Rectal smooth muscle tissue (tissue), 1 donor: ENCODE measurements at regions not wholly inside any gene's neighbourhood (a gene's known extent, or its start where the extent isn't known, plus 50 kb on each side); places are given as distances from the start of the nearest gene placed in this dataset.

ENCODE experiments used
- H3K27ac ChIP-seq: one replicate; pipeline ENCODE4 v1.7.0; 2013; ENCODE audit warnings: low read depth, low read length, inconsistent platforms
- H3K27me3 ChIP-seq: one replicate; pipeline ENCODE4 v1.7.0; 2013; ENCODE audit warnings: low read length; ENCODE audit not compliant: control insufficient read depth, insufficient read depth
- H3K36me3 ChIP-seq: one replicate; pipeline ENCODE4 v1.7.0; 2013; ENCODE audit warnings: low read length; ENCODE audit not compliant: control insufficient read depth, insufficient read depth
- H3K4me1 ChIP-seq: one replicate; pipeline ENCODE4 v1.7.0; 2013; ENCODE audit warnings: low read length; ENCODE audit not compliant: control insufficient read depth, insufficient read depth
- H3K4me3 ChIP-seq: one replicate; pipeline ENCODE4 v1.7.0; 2013; ENCODE audit warnings: low read length
- H3K9ac ChIP-seq: one replicate; pipeline ENCODE4 v1.7.0; 2013; ENCODE audit warnings: low read length

GRCh38 chr5:61965069-61965468, 340.9 kb upstream of the KIF2A start:
- Histone ChIP-seq H3K36me3 (no peaks in the 10 kb centered on the region), H3K4me3 (no peak overlapping the region), H3K9ac (no peak overlapping the region), H3K4me1 (no peaks in the 10 kb centered on the region), H3K27me3 (no peaks in the 10 kb centered on the region), H3K27ac (no peak overlapping the region)

GRCh38 chr5:61965490-61965889, 340.5 kb upstream of the KIF2A start:
- H3K27ac ChIP-seq: no peak overlapping the region
- H3K4me3 ChIP-seq: no peak overlapping the region
- no peak overlapping the region for H3K9ac ChIP-seq
- no peaks in the 10 kb centered on the region for H3K27me3 ChIP-seq
- no peaks in the 10 kb centered on the region for H3K4me1 ChIP-seq
- no peaks in the 10 kb centered on the region for H3K36me3 ChIP-seq

GRCh38 chr5:61966296-61966955, 339.6 kb upstream of the KIF2A start:
- Histone ChIP-seq H3K9ac (no peak overlapping the region), H3K27me3 (no peaks in the 10 kb centered on the region), H3K4me1 (no peaks in the 10 kb centered on the region), H3K27ac (no peak overlapping the region), H3K36me3 (no peaks in the 10 kb centered on the region), H3K4me3 (no peak overlapping the region)

- Histone ChIP-seq H3K4me1 (no peaks in the 10 kb centered on the region), H3K9ac (no peak overlapping the region), H3K27me3 (no peaks in the 10 kb centered on the region), H3K4me3 (no peak overlapping the region), H3K27ac (no peak overlapping the region), H3K36me3 (no peaks in the 10 kb centered on the region)
Observed at GRCh38 chr5:61966997-61967396, 339.0 kb upstream of the KIF2A start.

- no peak overlapping the region for H3K27ac ChIP-seq
- no peaks in the 10 kb centered on the region for H3K36me3 ChIP-seq
- no peak overlapping the region for H3K9ac ChIP-seq
- no peaks in the 10 kb centered on the region for H3K27me3 ChIP-seq
- H3K4me3 ChIP-seq: no peak overlapping the region
- H3K4me1 ChIP-seq: no peaks in the 10 kb centered on the region
Observed at GRCh38 chr5:61967681-61968080, 338.3 kb upstream of the KIF2A start.

- H3K4me1 ChIP-seq: no peaks in the 10 kb centered on the region
Observed at GRCh38 chr5:61969347-61969746, 336.7 kb upstream of the KIF2A start.

GRCh38 chr5:61969755-61970154, 336.3 kb upstream of the KIF2A start:
- H3K27ac ChIP-seq: no peak overlapping the region
- H3K4me3 ChIP-seq: no peak overlapping the region
- no peaks in the 10 kb centered on the region for H3K36me3 ChIP-seq
- no peaks in the 10 kb centered on the region for H3K27me3 ChIP-seq
- no peaks in the 10 kb centered on the region for H3K4me1 ChIP-seq
- no peak overlapping the region for H3K9ac ChIP-seq

More at GRCh38 chr5:61969347-61969746, 336.7 kb upstream of the KIF2A start:
- Histone ChIP-seq H3K27ac (no peak overlapping the region), H3K27me3 (no peaks in the 10 kb centered on the region), H3K4me3 (no peak overlapping the region), H3K36me3 (no peaks in the 10 kb centered on the region), H3K9ac (no peak overlapping the region)

GRCh38 chr5:61970218-61970617, 335.8 kb upstream of the KIF2A start:
- Histone ChIP-seq H3K9ac (no peak overlapping the region), H3K4me1 (no peaks in the 10 kb centered on the region), H3K4me3 (no peak overlapping the region), H3K36me3 (no peaks in the 10 kb centered on the region), H3K27ac (no peak overlapping the region), H3K27me3 (no peaks in the 10 kb centered on the region)

- no peaks in the 10 kb centered on the region for H3K27me3 ChIP-seq
- no peak overlapping the region for H3K9ac ChIP-seq
- H3K4me1 ChIP-seq: no peaks in the 10 kb centered on the region
- H3K36me3 ChIP-seq: no peaks in the 10 kb centered on the region
- H3K27ac ChIP-seq: no peak overlapping the region
- H3K4me3 ChIP-seq: no peak overlapping the region
Observed at GRCh38 chr5:61974680-61975079, 331.3 kb upstream of the KIF2A start.

- Histone ChIP-seq H3K9ac (no peak overlapping the region), H3K36me3 (no peaks in the 10 kb centered on the region)
Observed at GRCh38 chr5:61981886-61982285, 324.1 kb upstream of the KIF2A start.

GRCh38 chr5:61991430-61991829, 314.6 kb upstream of the KIF2A start:
- Histone ChIP-seq H3K4me3 (no peak overlapping the region), H3K27ac (no peak overlapping the region), H3K27me3 (no peaks in the 10 kb centered on the region), H3K36me3 (no peaks in the 10 kb centered on the region), H3K9ac (no peak overlapping the region), H3K4me1 (no peaks in the 10 kb centered on the region)

More at GRCh38 chr5:61981886-61982285, 324.1 kb upstream of the KIF2A start:
- H3K4me1 ChIP-seq: no peaks in the 10 kb centered on the region
- H3K27me3 ChIP-seq: no peaks in the 10 kb centered on the region
- H3K27ac ChIP-seq: no peak overlapping the region
- H3K4me3 ChIP-seq: no peak overlapping the region

GRCh38 chr5:61991866-61992265, 314.1 kb upstream of the KIF2A start:
- H3K4me1 ChIP-seq: no peaks in the 10 kb centered on the region
- H3K36me3 ChIP-seq: no peaks in the 10 kb centered on the region
- no peak overlapping the region for H3K4me3 ChIP-seq
- H3K27ac ChIP-seq: no peak overlapping the region
- no peak overlapping the region for H3K9ac ChIP-seq
- H3K27me3 ChIP-seq: no peaks in the 10 kb centered on the region

- Histone ChIP-seq H3K9ac (no peak overlapping the region), H3K4me1 (no peaks in the 10 kb centered on the region), H3K27me3 (no peaks in the 10 kb centered on the region), H3K27ac (no peak overlapping the region), H3K36me3 (no peaks in the 10 kb centered on the region), H3K4me3 (no peak overlapping the region)
Observed at GRCh38 chr5:61993295-61993927, 312.6 kb upstream of the KIF2A start.
